Lung (tissue), 11 donors: ENCODE measurements at regions not wholly inside any gene's neighbourhood (a gene's known extent, or its start where the extent isn't known, plus 50 kb on each side); places are given as distances from the start of the nearest gene placed in this dataset.

Experiments
- ATAC-seq: fragments of 200-7000 bp; cut with Tn5 transposase; one replicate; pipeline ENCODE4 v1.9.1; 2020; ENCODE audit warnings: moderate number of reproducible peaks; ENCODE audit not compliant: insufficient read depth, low FRiP score
- DNase-seq, 3 donors: peaks; one replicate each; pipeline ENCODE4 v3.0.0-alpha.2; 2013 to 2017
- H3K27ac ChIP-seq, 2 donors: one replicate each; pipeline ENCODE4 v1.5.1; 2013; ENCODE audit warnings: mild to moderate bottlenecking in 2 of 2, moderate library complexity in 2 of 2, control low read depth in 1 of 2, inconsistent platforms in 1 of 2, low read depth in 1 of 2, low read length in 1 of 2
- H3K27me3 ChIP-seq, 3 donors: one replicate each; pipeline ENCODE4 v1.5.1; 2013; ENCODE audit warnings: low read length in 2 of 3; ENCODE audit not compliant: control insufficient read depth in 3 of 3, insufficient read depth in 3 of 3
- H3K36me3 ChIP-seq, 4 donors: one replicate each; pipeline ENCODE4 v1.5.1; 2013; ENCODE audit warnings: low read length in 4 of 4, mild to moderate bottlenecking in 1 of 4, moderate library complexity in 1 of 4; ENCODE audit not compliant: control insufficient read depth in 4 of 4, insufficient read depth in 4 of 4
- H3K4me1 ChIP-seq, 5 donors: one replicate each; pipeline ENCODE4 v1.5.1; 2013; ENCODE audit warnings: low read length in 5 of 5, mild to moderate bottlenecking in 2 of 5, moderate library complexity in 1 of 5; ENCODE audit not compliant: control insufficient read depth in 5 of 5, insufficient read depth in 5 of 5
- H3K4me3 ChIP-seq: one replicate; pipeline ENCODE4 v1.5.1; 2013; ENCODE audit warnings: mild to moderate bottlenecking, control low read depth, moderate library complexity
- H3K9ac ChIP-seq, 2 donors: one replicate each; pipeline ENCODE4 v1.5.1; 2013; ENCODE audit warnings: low read length in 2 of 2, control low read depth in 1 of 2; ENCODE audit not compliant: insufficient read depth in 1 of 2
- H3K9me3 ChIP-seq, 4 donors: one replicate each; pipeline ENCODE4 v1.5.1; 2013; ENCODE audit warnings: low read length in 3 of 4, mild to moderate bottlenecking in 1 of 4, moderate library complexity in 1 of 4; ENCODE audit not compliant: control insufficient read depth in 4 of 4, insufficient read depth in 3 of 4
- WGBS, 2 donors: extraction: QIAGEN DNeasy Blood & Tissue Kit; methylation state at CpG; one replicate each; pipeline ENCODE4 v1.1.7; 2013; 5-methylcytosine and 5-hydroxymethylcytosine counted together
- TF ChIP-seq, protein P1 (sequence below): IDR thresholded peaks from 2 replicates; pipeline ENCODE4 v1.5.1; 2012; ENCODE audit warnings: mild to moderate bottlenecking; ENCODE audit errors: control extremely low read depth, extremely low read depth
- donor health status: control.
- donor health status: control.
- donor health status: Bipolar disorder and iron deficiency.
- donor health status: healthy.
- donor health status: DM: yes; HTN: yes; CAD: no.

GRCh38 chr6:168147205-168147738 lies 68.3 kb upstream of the FRMD1 start:
- DNase-seq (no peak), ATAC-seq (no peak)
- Histone ChIP-seq H3K4me1 (peaks cover 0 to 5% (median 0%) of the 10 kb centered on the region in 5 donors), H3K4me3 (no peak overlapping the region), H3K36me3 (no peaks in the 10 kb centered on the region), H3K27me3 (peaks cover 0 to 4% (median 0%) of the 10 kb centered on the region in 3 donors), H3K9ac (no peak overlapping the region), H3K9me3 (no peaks in the 10 kb centered on the region), H3K27ac (no peak overlapping the region)
- TF ChIP-seq, protein P1, sequence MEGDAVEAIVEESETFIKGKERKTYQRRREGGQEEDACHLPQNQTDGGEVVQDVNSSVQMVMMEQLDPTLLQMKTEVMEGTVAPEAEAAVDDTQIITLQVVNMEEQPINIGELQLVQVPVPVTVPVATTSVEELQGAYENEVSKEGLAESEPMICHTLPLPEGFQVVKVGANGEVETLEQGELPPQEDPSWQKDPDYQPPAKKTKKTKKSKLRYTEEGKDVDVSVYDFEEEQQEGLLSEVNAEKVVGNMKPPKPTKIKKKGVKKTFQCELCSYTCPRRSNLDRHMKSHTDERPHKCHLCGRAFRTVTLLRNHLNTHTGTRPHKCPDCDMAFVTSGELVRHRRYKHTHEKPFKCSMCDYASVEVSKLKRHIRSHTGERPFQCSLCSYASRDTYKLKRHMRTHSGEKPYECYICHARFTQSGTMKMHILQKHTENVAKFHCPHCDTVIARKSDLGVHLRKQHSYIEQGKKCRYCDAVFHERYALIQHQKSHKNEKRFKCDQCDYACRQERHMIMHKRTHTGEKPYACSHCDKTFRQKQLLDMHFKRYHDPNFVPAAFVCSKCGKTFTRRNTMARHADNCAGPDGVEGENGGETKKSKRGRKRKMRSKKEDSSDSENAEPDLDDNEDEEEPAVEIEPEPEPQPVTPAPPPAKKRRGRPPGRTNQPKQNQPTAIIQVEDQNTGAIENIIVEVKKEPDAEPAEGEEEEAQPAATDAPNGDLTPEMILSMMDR = no peak
- WGBS, 2 donors = 66% methylated on average over 4 of the region's 4 CpGs

GRCh38 chr6:168145747-168146596 lies 67.0 kb upstream of the FRMD1 start:
- H3K9ac ChIP-seq = no peak overlapping the region
- H3K4me1 ChIP-seq = peaks cover 0 to 3% (median 0%) of the 10 kb centered on the region in 5 donors
- DNase-seq (no peak), ATAC-seq (no peak)
- H3K4me3 ChIP-seq = no peak overlapping the region
- TF ChIP-seq, protein P1 = no peak
- no peak overlapping the region for H3K27ac ChIP-seq
- 79 to 86% methylated on average over 12 of the region's 12 CpGs for WGBS, 2 donors
- no peaks in the 10 kb centered on the region for H3K9me3 ChIP-seq
- no peaks in the 10 kb centered on the region for H3K36me3 ChIP-seq
- peaks cover 0 to 4% (median 0%) of the 10 kb centered on the region in 3 donors for H3K27me3 ChIP-seq

DNA sequence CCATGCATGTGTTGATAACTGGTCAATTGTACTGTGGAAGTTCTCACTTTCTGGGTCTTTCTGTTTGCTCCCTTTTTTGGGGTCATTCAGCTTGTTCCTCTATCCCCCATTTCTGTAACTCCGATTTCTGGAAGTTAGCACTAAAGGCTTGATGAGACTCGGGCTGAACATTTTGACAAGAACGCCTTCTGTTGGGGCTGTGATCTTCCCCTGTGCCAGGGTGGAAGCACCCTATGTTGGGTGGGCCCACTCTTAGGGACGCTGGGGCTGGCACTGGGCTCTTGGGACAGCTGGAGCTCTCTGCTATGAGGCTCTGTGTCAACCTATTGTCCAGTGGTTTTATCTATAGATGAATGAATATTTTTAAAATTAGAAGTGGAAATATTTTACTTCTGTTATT lies 60.1 kb upstream of the FRMD1 start:
- Histone ChIP-seq H3K27ac (no peak overlapping the region), H3K9ac (no peak overlapping the region), H3K9me3 (no peaks in the 10 kb centered on the region), H3K36me3 (no peaks in the 10 kb centered on the region), H3K4me3 (no peak overlapping the region), H3K4me1 (peaks cover 0 to 4% (median 0%) of the 10 kb centered on the region in 5 donors), H3K27me3 (peaks cover 0 to 4% (median 0%) of the 10 kb centered on the region in 3 donors)
- TF ChIP-seq, protein P1 = no peak
- DNase-seq (no peak), ATAC-seq (no peak)
- 85% methylated on average over 4 of the region's 4 CpGs for WGBS, 2 donors
